Panc1 (cell line): ENCODE measurements at regions not wholly inside any gene's neighbourhood (a gene's known extent, or its start where the extent isn't known, plus 50 kb on each side); places are given as distances from the start of the nearest gene placed in this dataset.

Experiments used
- SIN3A ChIP-seq: IDR thresholded peaks from 2 replicates; pipeline ENCODE4 v1.6.1; 2012; ENCODE audit warnings: low read depth, mild to moderate bottlenecking, low read length, moderate library complexity, borderline replicate concordance; ENCODE audit not compliant: insufficient read depth
- TCF7L2 ChIP-seq: IDR thresholded peaks from 2 replicates; pipeline ENCODE4 v1.6.1; 2011; ENCODE audit warnings: mild to moderate bottlenecking, low read depth, low read length, inconsistent platforms
- TF ChIP-seq, protein P1 (sequence below): fragments of 450-650 bp; IDR thresholded peaks from 2 replicates; pipeline ENCODE4 v1.5.1; 2017; ENCODE audit warnings: mild to moderate bottlenecking

DNA sequence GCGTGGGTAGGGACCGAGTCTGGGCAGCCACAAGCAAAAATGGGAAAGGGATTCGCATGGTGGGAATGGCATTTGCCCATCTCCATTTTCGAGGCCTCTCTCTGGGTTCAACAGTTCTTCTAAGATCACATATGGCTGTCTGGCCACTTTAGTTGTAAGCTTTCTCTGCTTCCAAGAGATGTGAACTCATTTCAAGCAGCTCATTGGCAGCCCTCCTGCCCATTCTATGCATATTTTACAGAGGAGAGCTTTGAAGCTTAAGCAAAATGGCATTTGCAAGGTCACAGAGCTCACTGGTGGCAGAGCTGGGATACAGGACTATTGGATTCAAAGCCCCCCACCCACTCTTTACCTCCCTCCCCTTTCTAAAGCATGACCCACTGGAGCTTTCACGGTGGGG, 93.7 kb downstream of the HHIPL2 start:
- TF ChIP-seq, protein P1, sequence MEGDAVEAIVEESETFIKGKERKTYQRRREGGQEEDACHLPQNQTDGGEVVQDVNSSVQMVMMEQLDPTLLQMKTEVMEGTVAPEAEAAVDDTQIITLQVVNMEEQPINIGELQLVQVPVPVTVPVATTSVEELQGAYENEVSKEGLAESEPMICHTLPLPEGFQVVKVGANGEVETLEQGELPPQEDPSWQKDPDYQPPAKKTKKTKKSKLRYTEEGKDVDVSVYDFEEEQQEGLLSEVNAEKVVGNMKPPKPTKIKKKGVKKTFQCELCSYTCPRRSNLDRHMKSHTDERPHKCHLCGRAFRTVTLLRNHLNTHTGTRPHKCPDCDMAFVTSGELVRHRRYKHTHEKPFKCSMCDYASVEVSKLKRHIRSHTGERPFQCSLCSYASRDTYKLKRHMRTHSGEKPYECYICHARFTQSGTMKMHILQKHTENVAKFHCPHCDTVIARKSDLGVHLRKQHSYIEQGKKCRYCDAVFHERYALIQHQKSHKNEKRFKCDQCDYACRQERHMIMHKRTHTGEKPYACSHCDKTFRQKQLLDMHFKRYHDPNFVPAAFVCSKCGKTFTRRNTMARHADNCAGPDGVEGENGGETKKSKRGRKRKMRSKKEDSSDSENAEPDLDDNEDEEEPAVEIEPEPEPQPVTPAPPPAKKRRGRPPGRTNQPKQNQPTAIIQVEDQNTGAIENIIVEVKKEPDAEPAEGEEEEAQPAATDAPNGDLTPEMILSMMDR = no peak
- TF ChIP-seq TCF7L2 = no peak
- no peak for TF ChIP-seq SIN3A
